ENCODE measurements at regions not wholly inside any gene's neighbourhood (a gene's known extent, or its start where the extent isn't known, plus 50 kb on each side); places are given as distances from the start of the nearest gene placed in this dataset.

GRCh38 chr11:119791047-119791446, 62.0 kb upstream of the NECTIN1 start:
- Histone ChIP-seq H3K9me3 (replicated peaks; ENCODE audit: control insufficient read depth, insufficient read depth, low read length) (no peaks in the 10 kb centered on the region), H4K20me1 (replicated peaks; ENCODE audit: control insufficient read depth, extremely low read depth, insufficient read depth, low read length) (no peaks in the 10 kb centered on the region), H3K9ac (replicated peaks; ENCODE audit: extremely low read depth, insufficient read depth, low read length) (no peak overlapping the region), H3K4me3 (replicated peaks in 1 of 3; ENCODE audit: insufficient read depth in 1 of 3, low read depth in 1 of 3, low read length in 3 of 3) (no peak overlapping the region), H3K36me3 (ENCODE audit: control insufficient read depth in 2 of 2, extremely low read depth in 1 of 2, insufficient read depth in 2 of 2, low read length in 2 of 2) (no peaks in the 10 kb centered on the region), H3K9me1 (replicated peaks; ENCODE audit: control insufficient read depth, extremely low read depth, insufficient read depth, low read length) (no peaks in the 10 kb centered on the region), H2AFZ (ENCODE audit: low read depth, low read length) (no peak overlapping the region), H3K4me1 (ENCODE audit: control insufficient read depth, extremely low read depth, insufficient read depth, low read length) (no peaks in the 10 kb centered on the region), H3K79me2 (ENCODE audit: control insufficient read depth, insufficient read depth, low read length) (no peaks in the 10 kb centered on the region), H3K27ac (ENCODE audit: insufficient read depth, low read depth, low read length) (no peak overlapping the region), H3K4me2 (ENCODE audit: insufficient read depth, low read length) (no peak overlapping the region), H3K27me3 (ENCODE audit: control insufficient read depth in 2 of 2, insufficient read depth in 2 of 2, low read length in 2 of 2) (no peaks in the 10 kb centered on the region)
- no peak for TF ChIP-seq FOS (IDR thresholded peaks at IDR 0.05; ENCODE audit: borderline replicate concordance, insufficient read depth, low read length)
- no peak for TF ChIP-seq GATA2 (IDR thresholded peaks at IDR 0.05; ENCODE audit: insufficient read depth, insufficient read length, low read depth, low read length)
- no peak for TF ChIP-seq MYC (IDR thresholded peaks at IDR 0.05; ENCODE audit: low read depth, low read length)
- TF ChIP-seq CTCF (IDR thresholded peaks at IDR 0.05; ENCODE audit: extremely low read depth in 1 of 2, insufficient read depth in 1 of 2, low read depth in 1 of 2, low read length in 2 of 2) = no peak
- no peak for FAIRE-seq
- POLR2A ChIA-PET = no interaction called here
- no peak for DNase-seq (ENCODE audit: low read depth, low spot score)
- intact Hi-C loops (cut with micrococcal nuclease) (no loop called here), dilution Hi-C loops (cut with MboI; ENCODE audit: extremely low pct_ligation_motif_present, low sequenced_read_pairs) (no loop called here)
- CTCF ChIA-PET = interaction anchor here (1.4 to 1.7 kb wide), 2 partner anchors 317 to 435 kb away, joined by 3 read pairs; no protein-coding TSS in a partner anchor
- no TSS peak for BruUV-seq (replicated peaks)

GRCh38 chr11:119790476-119790875, 61.5 kb upstream of the NECTIN1 start:
- H3K4me1 ChIP-seq (ENCODE audit: control insufficient read depth, extremely low read depth, insufficient read depth, low read length) = no peaks in the 10 kb centered on the region
- dilution Hi-C loops (cut with MboI; ENCODE audit: extremely low pct_ligation_motif_present, low sequenced_read_pairs) (no loop called here), intact Hi-C loops (cut with micrococcal nuclease) (no loop called here)
- H3K9me1 ChIP-seq (replicated peaks; ENCODE audit: control insufficient read depth, extremely low read depth, insufficient read depth, low read length) = no peaks in the 10 kb centered on the region
- ChIA-PET CTCF (interaction anchor here (1.4 kb wide), 1 partner anchor 318 kb away, joined by 3 read pairs; no protein-coding TSS in a partner anchor), POLR2A (no interaction called here)
- H3K9me3 ChIP-seq (replicated peaks; ENCODE audit: control insufficient read depth, insufficient read depth, low read length) = no peaks in the 10 kb centered on the region
- H3K27me3 ChIP-seq (ENCODE audit: control insufficient read depth in 2 of 2, insufficient read depth in 2 of 2, low read length in 2 of 2) = no peaks in the 10 kb centered on the region
- H3K79me2 ChIP-seq (ENCODE audit: control insufficient read depth, insufficient read depth, low read length) = no peaks in the 10 kb centered on the region
- H3K4me3 ChIP-seq (replicated peaks in 1 of 3; ENCODE audit: insufficient read depth in 1 of 3, low read depth in 1 of 3, low read length in 3 of 3) = no peak overlapping the region
- no peak overlapping the region for H3K9ac ChIP-seq (replicated peaks; ENCODE audit: extremely low read depth, insufficient read depth, low read length)
- no peaks in the 10 kb centered on the region for H4K20me1 ChIP-seq (replicated peaks; ENCODE audit: control insufficient read depth, extremely low read depth, insufficient read depth, low read length)
- H3K36me3 ChIP-seq (ENCODE audit: control insufficient read depth in 2 of 2, extremely low read depth in 1 of 2, insufficient read depth in 2 of 2, low read length in 2 of 2) = no peaks in the 10 kb centered on the region
- DNase-seq (ENCODE audit: low read depth, low spot score) (no peak), FAIRE-seq (no peak)
- no peak for TF ChIP-seq CTCF (IDR thresholded peaks at IDR 0.05; ENCODE audit: extremely low read depth in 1 of 2, insufficient read depth in 1 of 2, low read depth in 1 of 2, low read length in 2 of 2)
- TF ChIP-seq FOS (IDR thresholded peaks at IDR 0.05; ENCODE audit: borderline replicate concordance, insufficient read depth, low read length) = no peak
- TF ChIP-seq EZH2 (IDR thresholded peaks at IDR 0.05; ENCODE audit: borderline replicate concordance, low read depth, low read length, severe bottlenecking) = no peak
- no peak for TF ChIP-seq MYC (IDR thresholded peaks at IDR 0.05; ENCODE audit: low read depth, low read length)
- TF ChIP-seq POLR2A (IDR thresholded peaks at IDR 0.05; ENCODE audit: low read depth, low read length) = no peak
- no peak for TF ChIP-seq GATA2 (IDR thresholded peaks at IDR 0.05; ENCODE audit: insufficient read depth, insufficient read length, low read depth, low read length)
- no peak for TF ChIP-seq POLR2AphosphoS5 (IDR thresholded peaks at IDR 0.05; ENCODE audit: insufficient read depth, low read depth, low read length)
- TF ChIP-seq MAX (IDR thresholded peaks at IDR 0.05; ENCODE audit: insufficient read depth, insufficient read length) = no peak
- no peak for TF ChIP-seq JUN (IDR thresholded peaks at IDR 0.05; ENCODE audit: borderline replicate concordance, insufficient read depth, insufficient read length, low read depth)
- no peak overlapping the region for H3K27ac ChIP-seq (ENCODE audit: insufficient read depth, low read depth, low read length)
- no peak overlapping the region for H3K4me2 ChIP-seq (ENCODE audit: insufficient read depth, low read length)
- H2AFZ ChIP-seq (ENCODE audit: low read depth, low read length) = no peak overlapping the region
- no TSS peak for BruUV-seq (replicated peaks)

Measured in endothelial cell of umbilical vein (primary cell).